ENCODE measurements at regions not wholly inside any gene's neighbourhood (a gene's known extent, or its start where the extent isn't known, plus 50 kb on each side); places are given as distances from the start of the nearest gene placed in this dataset.
"Not testable (repeated sequence)": the region's sequence is repeated elsewhere in the genome, so short reads cannot be mapped to it uniquely, and the experiment has no call there.

- not testable (repeated sequence) for TF ChIP-seq POLR2A (IDR thresholded peaks at IDR 0.05; ENCODE audit: low read length); GATA1 (IDR thresholded peaks at IDR 0.05; ENCODE audit: low read depth, low read length)
Measured at GRCh38 chr2:87511195-87511778, 236.6 kb upstream of the PLGLB2 start.
